ENCODE measurements at regions not wholly inside any gene's neighbourhood (a gene's known extent, or its start where the extent isn't known, plus 50 kb on each side); places are given as distances from the start of the nearest gene placed in this dataset.

- no peak for TF ChIP-seq CTCF (conservative IDR thresholded peaks at IDR 0.05; ENCODE audit: low read length)
- no peak for TF ChIP-seq EZH2phosphoT487 (IDR thresholded peaks at IDR 0.05; ENCODE audit: borderline replicate concordance, low read depth, low read length)
Observed at GRCh38 chr5:89315286-89316100, 432.5 kb upstream of the MEF2C start.

All from OCI-LY7 (cell line).